PC-9 (cell line): ENCODE measurements at regions not wholly inside any gene's neighbourhood (a gene's known extent, or its start where the extent isn't known, plus 50 kb on each side); places are given as distances from the start of the nearest gene placed in this dataset.

Experiments used
- CTCF ChIP-seq: fragments of 200-600 bp; sonication (generic); conservative IDR thresholded peaks from 2 replicates; pipeline ENCODE4 v1.6.1; 2017; ENCODE audit warnings: mixed run types, antibody characterized with exemption, mild to moderate bottlenecking, moderate library complexity
- EZH2 ChIP-seq: fragments of 200-600 bp; sonication (generic); IDR thresholded peaks from 2 replicates; pipeline ENCODE4 v1.8.0; 2017; ENCODE audit warnings: antibody characterized with exemption, low read depth

- TF ChIP-seq CTCF, result no peak
- no peak for TF ChIP-seq EZH2
Observed at GRCh38 chr12:19822476-19822875, 383.2 kb downstream of the AEBP2 start.
